ENCODE measurements at regions not wholly inside any gene's neighbourhood (a gene's known extent, or its start where the extent isn't known, plus 50 kb on each side); places are given as distances from the start of the nearest gene placed in this dataset.
"Not testable (repeated sequence)": the region's sequence is repeated elsewhere in the genome, so short reads cannot be mapped to it uniquely, and the experiment has no call there.

DNA sequence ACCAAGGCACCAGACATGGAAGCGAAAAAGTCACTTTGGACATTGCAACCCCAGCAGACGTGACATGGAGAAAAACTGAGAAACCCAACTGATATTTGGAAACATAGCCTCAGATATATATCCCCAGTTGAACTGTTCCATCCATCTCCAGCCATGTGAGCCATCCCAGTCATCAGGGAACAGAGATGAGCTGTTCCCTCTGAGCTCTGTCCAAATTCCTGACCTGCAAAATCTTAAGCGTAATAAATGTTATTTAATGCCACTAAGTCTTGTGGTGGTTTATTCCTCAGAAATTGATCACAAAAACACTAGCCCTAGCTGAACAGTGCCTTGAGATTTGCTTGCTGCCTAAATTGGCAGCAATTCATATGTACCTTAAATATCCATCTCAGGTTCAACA is 182.8 kb downstream of the NRP2 start:
- DNase-seq (ENCODE audit: low read depth), result no peak

DNA sequence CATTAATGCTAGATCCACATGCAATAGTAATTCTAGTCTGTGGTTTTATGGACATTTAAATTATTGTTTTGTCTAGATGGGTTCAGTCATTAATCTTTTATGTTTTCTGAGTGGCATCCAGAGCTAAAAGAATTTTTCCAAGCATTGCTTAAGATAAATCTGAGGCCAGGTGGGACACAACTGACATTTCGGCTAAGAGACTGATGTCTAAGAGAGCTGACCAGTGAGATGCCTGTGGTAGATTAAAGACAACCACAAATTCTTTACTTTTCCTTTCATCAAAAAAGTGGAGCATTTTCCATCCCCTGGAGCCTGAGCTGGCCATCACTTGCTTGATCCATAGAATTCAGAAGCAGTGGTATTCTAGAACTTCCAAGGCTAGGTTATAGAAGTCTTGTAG is 182.2 kb downstream of the NRP2 start:
- no peak for DNase-seq (ENCODE audit: low read depth)

DNA sequence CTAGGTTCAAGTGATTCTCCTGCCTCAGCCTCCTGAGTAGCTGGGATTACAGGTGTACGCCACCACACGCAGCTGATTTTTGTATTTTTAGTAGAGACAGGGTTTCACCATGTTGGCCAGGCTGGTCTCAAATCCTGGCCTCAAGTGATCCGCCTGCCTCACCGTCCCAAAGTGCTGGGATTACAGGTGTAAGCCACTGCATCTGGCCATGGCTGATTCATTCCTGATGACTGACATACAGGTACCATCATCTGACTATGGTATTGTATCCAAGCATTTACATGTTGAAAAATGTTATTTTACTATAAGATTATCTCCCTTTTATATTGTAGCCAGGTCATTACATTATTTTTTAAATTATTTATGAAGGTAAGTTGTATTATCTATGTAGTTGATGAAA is 180.5 kb downstream of the NRP2 start:
- DNase-seq (ENCODE audit: low read depth), result not testable (repeated sequence)

DNA sequence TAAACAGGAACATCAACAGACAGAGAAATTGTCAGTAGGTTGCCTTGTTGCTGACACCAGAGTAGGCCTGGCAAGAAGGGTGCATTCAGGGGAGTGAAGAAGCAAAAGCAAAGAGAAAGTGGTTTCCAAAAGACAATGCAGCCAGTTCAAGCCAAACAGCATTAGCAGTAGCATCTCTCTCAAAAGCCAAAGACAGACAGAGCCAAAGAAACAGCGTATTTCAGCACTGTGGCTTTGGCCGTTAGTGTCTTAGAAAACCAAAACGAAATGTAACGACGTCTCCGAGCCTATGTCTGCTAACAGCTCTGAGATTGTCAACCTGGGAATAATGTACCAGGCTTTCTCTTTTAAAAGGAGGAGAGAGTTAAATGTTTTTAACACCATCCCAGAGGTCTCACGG is 178.6 kb downstream of the NRP2 start:
- no peak for DNase-seq (ENCODE audit: low read depth)

DNA sequence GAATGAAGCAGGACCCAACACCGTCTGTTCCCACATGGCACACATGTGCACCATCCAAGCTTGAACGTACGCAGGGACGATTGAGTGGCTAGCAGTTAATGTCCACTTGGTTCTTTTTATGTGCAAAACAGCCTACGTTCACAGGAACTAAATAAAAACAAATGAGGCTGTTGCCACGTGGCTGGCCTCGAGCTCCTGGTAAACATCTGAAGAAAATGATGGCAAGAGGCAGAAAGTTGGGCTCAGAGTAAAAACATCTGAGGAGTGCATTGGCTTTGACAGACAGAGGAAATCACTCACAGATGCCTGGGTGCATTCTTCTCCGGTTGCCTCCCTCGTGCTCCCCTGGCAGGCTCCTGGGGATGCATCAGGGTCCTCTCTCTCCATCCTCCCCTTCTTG is 177.9 kb downstream of the NRP2 start:
- no peak for DNase-seq (ENCODE audit: low read depth)

DNA sequence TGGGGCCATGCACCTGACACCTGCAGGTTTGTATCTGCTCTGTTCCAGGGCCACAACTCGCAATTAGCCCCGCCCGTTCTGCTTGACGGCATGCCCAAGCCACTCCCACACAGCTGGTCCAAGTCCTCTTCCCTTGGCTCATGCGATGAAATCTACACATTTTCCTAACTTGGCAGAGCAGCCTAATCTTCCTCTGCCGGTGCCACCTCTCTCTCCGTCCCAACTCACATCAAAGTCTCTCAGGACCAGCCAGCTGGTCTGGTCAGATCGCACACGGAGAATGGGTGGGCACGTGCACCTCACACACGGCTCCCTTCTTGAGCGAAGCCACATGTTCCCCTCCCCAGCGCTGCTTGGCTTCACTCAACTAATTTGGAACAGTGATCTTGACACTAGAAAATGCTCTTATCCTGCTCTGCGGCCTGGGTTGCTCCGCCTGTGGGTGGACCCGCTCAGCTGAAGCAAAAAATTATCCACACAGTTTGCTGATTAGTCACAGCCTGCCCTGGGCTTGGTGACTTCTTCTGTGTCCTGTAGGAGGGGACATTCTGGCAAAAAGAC is 176.7 kb downstream of the NRP2 start:
- no peak for DNase-seq (ENCODE audit: low read depth)

DNA sequence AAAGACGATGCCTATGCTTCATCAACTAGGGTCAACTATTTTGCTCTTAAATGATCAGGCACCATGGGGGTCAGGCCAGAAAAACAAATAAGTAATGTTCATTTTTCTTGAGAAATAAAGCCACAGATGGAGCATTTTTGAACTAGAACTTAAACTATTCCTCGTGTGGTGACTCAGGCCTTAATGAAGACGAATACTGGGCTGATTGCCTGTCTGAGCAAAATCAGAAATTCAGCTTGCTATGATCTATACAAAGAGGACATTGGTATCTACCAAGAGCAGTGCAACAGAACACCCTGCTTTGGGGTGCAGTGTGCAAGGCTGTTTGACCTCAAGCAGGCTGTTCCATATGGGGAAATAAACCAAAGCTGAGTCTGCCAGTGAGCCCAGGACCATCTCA is 176.0 kb downstream of the NRP2 start:
- DNase-seq (ENCODE audit: low read depth), result no peak

DNA sequence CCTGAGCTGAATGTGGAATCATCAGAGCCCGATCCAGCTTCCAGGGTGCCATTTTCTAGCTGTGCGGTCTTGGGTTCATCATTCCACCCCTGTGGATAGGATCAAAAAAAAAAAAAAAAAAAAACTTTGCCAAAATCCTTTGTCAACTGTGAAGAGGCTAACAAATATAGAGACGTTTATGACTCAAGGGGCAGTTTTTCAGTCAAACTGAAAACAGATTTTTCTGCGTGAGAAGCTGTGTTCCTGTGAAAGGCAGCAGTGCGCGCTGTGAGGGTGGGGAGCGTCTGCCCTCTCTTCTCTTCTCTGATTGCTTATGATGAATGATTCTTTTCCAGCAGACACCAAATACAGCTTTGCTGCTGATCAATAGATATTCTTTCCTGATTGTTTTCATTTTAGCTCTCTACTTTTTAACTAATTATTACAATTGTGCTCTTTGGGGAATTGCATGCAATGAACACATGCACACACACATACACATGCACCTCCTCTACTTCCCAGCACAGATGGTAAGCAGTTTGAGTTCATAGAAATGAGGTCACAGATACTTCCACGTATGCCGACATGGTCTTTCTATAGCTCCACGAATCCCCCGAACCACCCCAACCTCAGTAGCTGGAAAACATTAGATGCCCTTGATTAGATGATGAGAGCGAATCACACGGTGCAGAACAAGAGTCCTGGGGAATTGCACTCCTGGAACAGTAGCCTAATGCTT is 175.4 kb downstream of the NRP2 start:
- no peak for DNase-seq (ENCODE audit: low read depth)

DNA sequence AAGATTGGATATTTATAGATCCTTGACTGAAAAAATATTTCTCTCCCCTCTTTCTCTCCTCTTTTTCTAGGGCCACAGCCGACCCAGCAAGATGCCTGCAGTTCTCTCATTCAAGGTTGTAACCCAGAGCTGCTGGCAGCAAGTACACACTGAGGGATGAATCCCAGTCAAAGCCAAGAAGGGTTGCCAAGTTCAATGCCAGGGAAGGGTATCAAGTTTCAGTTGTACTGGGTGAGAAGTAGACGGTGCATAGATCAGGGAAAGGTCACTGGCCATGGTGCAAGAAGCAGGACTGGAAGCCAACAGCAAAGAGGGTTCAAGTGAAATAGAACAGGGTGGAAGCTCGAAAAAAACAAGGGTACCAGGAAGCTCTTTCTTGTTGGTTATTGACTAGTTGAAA is 170.2 kb downstream of the NRP2 start:
- DNase-seq (ENCODE audit: low read depth), result no peak

DNA sequence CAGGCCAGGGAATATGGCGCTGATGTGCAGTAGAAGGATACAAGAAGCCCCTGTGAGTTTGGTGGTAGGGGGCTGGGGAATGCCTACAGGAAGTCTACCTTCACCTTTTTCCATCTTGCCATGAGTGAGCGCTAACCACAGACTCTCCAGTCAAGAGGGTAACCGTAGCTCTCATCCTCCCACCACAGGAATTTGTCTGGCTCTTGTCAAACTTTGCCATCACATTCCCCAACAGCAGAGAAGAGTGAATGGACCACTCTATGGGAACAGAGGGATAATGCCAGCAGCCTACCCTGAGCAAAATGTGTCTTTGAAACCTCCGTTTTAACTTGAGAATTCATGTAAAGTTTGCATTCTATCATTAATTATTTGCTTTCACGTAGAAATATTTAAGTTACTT is 168.3 kb downstream of the NRP2 start:
- no peak for DNase-seq (ENCODE audit: low read depth)

DNA sequence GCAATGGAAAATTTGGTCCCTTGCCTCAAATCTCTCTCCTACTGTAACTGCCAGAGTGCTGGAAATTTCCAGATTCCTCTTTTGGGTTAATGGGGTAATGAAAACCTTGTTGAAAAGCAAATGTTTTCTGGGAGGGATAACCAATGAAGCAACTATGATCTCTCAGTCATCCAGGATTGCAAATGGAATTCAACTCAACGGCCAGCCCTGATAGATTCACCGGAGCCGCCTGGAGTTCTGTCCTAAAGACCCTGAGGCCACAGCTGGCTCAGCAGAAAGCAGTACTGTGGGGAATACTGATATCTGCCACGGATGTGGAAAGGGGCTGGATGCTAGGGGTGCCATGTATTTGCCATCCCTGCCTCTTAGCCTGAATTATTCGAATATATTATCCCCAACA is 167.8 kb downstream of the NRP2 start:
- no peak for DNase-seq (ENCODE audit: low read depth)

DNA sequence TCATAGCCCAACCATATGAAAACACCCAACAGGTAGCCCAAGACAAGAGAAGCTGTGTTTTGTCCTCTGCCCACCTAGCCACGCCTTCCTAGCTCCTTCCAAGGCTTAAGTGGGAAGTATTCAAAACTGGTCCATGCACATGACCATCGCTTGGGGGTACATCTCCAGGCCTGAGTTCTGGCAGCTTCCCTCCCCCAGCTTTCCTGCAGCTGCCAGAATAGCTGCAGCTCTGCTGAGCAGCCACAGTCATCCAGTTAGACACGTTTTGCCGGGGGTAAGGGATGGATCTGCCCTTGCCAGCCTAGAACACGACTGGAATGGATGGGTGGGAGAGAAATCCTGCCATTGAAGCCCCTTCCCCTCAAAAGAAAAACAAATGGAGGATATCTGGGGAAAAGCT is 166.8 kb downstream of the NRP2 start:
- no peak for DNase-seq (ENCODE audit: low read depth)

DNA sequence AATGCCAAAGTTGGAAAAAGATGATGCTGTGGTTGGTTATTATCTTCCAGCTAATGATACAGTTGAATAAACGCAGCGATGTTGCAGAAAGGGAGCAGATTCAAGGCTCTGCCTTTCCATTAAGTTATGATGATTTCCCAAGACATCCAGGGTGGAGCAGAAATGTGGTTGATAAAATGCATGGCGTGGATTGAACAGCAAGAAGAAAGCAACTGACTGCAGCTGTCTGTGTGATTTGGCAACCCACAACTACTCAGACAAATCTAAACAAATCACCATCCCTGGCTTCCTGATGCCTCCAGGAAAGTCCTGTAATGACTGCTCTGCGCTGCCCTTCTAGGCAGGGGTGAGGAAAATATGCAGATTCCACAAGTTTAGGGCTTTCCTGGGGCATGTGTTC is 166.3 kb downstream of the NRP2 start:
- DNase-seq (ENCODE audit: low read depth), result no peak
